Lung (tissue), 11 donors: ENCODE measurements at regions not wholly inside any gene's neighbourhood (a gene's known extent, or its start where the extent isn't known, plus 50 kb on each side); places are given as distances from the start of the nearest gene placed in this dataset.

ENCODE experiments used
- ATAC-seq: fragments of 200-7000 bp; cut with Tn5 transposase; one replicate; pipeline ENCODE4 v1.9.1; 2020; ENCODE audit warnings: moderate number of reproducible peaks; ENCODE audit not compliant: insufficient read depth, low FRiP score
- DNase-seq, 3 donors: peaks; one replicate each; pipeline ENCODE4 v3.0.0-alpha.2; 2013 to 2017
- H3K27ac ChIP-seq, 2 donors: one replicate each; pipeline ENCODE4 v1.5.1; 2013; ENCODE audit warnings: mild to moderate bottlenecking in 2 of 2, moderate library complexity in 2 of 2, control low read depth in 1 of 2, inconsistent platforms in 1 of 2, low read depth in 1 of 2, low read length in 1 of 2
- H3K27me3 ChIP-seq, 3 donors: one replicate each; pipeline ENCODE4 v1.5.1; 2013; ENCODE audit warnings: low read length in 2 of 3; ENCODE audit not compliant: control insufficient read depth in 3 of 3, insufficient read depth in 3 of 3
- H3K36me3 ChIP-seq, 4 donors: one replicate each; pipeline ENCODE4 v1.5.1; 2013; ENCODE audit warnings: low read length in 4 of 4, mild to moderate bottlenecking in 1 of 4, moderate library complexity in 1 of 4; ENCODE audit not compliant: control insufficient read depth in 4 of 4, insufficient read depth in 4 of 4
- H3K4me1 ChIP-seq, 5 donors: one replicate each; pipeline ENCODE4 v1.5.1; 2013; ENCODE audit warnings: low read length in 5 of 5, mild to moderate bottlenecking in 2 of 5, moderate library complexity in 1 of 5; ENCODE audit not compliant: control insufficient read depth in 5 of 5, insufficient read depth in 5 of 5
- H3K4me3 ChIP-seq: one replicate; pipeline ENCODE4 v1.5.1; 2013; ENCODE audit warnings: mild to moderate bottlenecking, control low read depth, moderate library complexity
- H3K9ac ChIP-seq, 2 donors: one replicate each; pipeline ENCODE4 v1.5.1; 2013; ENCODE audit warnings: low read length in 2 of 2, control low read depth in 1 of 2; ENCODE audit not compliant: insufficient read depth in 1 of 2
- H3K9me3 ChIP-seq, 4 donors: one replicate each; pipeline ENCODE4 v1.5.1; 2013; ENCODE audit warnings: low read length in 3 of 4, mild to moderate bottlenecking in 1 of 4, moderate library complexity in 1 of 4; ENCODE audit not compliant: control insufficient read depth in 4 of 4, insufficient read depth in 3 of 4
- CTCF ChIP-seq: IDR thresholded peaks from 2 replicates; pipeline ENCODE4 v1.5.1; 2012; ENCODE audit warnings: mild to moderate bottlenecking; ENCODE audit errors: control extremely low read depth, extremely low read depth
- WGBS, 2 donors: extraction: QIAGEN DNeasy Blood & Tissue Kit; methylation state at CpG; one replicate each; pipeline ENCODE4 v1.1.7; 2013; 5-methylcytosine and 5-hydroxymethylcytosine counted together
- donor health status: control.
- donor health status: control.
- donor health status: Bipolar disorder and iron deficiency.
- donor health status: healthy.
- donor health status: DM: yes; HTN: yes; CAD: no.

GRCh38 chr1:4079815-4080214, 179.7 kb upstream of the C1orf174 start:
- peaks cover 0 to 5% (median 0%) of the 10 kb centered on the region in 4 donors for H3K9me3 ChIP-seq

DNA sequence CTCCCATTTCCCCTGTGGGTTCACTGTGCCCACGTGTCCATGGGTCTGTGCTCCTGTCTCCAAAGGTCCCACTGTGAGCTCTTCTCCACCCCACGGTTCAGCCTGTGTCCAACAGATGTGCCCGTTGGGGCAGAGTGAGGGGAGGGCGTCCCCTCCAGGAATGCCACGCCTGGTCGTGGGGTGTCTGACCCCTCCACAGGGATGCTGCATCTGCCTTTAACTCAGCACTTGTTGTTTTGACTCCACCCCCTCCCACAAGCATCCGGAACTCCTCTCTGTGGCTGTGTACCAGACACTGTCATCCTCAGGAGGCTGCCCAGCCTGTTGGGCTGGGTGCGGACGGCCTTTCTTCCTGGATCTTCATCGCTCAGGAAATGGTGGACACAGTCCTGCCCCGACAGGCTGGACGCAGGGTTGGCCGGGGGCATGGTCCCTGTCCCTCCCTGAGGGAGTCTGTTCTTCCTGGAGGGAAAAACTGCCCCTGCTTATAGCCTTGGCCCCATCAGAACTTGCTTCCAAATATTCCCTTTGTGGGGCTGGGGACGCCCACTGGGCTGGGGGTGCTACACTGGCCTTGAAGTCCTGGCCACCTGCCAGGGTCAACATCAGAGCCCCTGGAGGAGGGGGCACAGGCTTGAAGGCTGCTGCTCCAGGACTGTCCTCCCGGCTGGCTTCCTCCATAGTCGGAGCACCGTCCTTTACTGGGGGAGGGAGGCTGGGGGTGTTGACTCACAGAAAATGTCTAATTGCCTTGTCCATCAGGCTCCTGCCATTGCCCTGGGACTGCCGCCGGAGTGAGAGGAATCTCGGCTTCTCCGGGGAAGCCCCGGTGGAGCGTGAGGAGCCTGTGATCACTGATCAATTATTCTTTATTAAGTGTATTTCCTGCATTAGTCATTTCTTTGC, 182.0 kb upstream of the C1orf174 start:
- ATAC-seq (no peak), DNase-seq (peak; percentile 44 to 70 (median 57))
- H3K9me3 ChIP-seq, result peaks cover 0 to 5% (median 0%) of the 10 kb centered on the region in 4 donors
- H3K4me1 ChIP-seq, result peaks cover 0 to 55% (median 13%) of the 10 kb centered on the region in 5 donors
- H3K27ac ChIP-seq, result no peak overlapping the region
- TF ChIP-seq CTCF, result no peak
- H3K9ac ChIP-seq, result no peak overlapping the region
- H3K27me3 ChIP-seq, result peaks cover 0 to 2% (median 0%) of the 10 kb centered on the region in 3 donors
- 60 to 74% methylated on average over 23 of the region's 23 CpGs for WGBS, 2 donors
- H3K4me3 ChIP-seq, result no peak overlapping the region
- H3K36me3 ChIP-seq, result no peaks in the 10 kb centered on the region

More at GRCh38 chr1:4079815-4080214, 179.7 kb upstream of the C1orf174 start:
- Histone ChIP-seq H3K9ac (no peak overlapping the region), H3K27ac (no peak overlapping the region), H3K4me3 (no peak overlapping the region), H3K27me3 (peaks cover 0 to 3% (median 2%) of the 10 kb centered on the region in 3 donors), H3K36me3 (no peaks in the 10 kb centered on the region), H3K4me1 (peaks cover 0 to 32% (median 8%) of the 10 kb centered on the region in 5 donors)
- TF ChIP-seq CTCF, result no peak
- DNase-seq (no peak), ATAC-seq (no peak)
- 73 to 78% methylated on average over 5 of the region's 5 CpGs for whole genome bisulfite sequencing, 2 donors

- DNase-seq, result peak; percentile 86 to 99 (median 99)
- no peak overlapping the region for H3K27ac ChIP-seq
- H3K4me1 ChIP-seq, result peaks cover 0 to 55% (median 13%) of the 10 kb centered on the region in 5 donors
- TF ChIP-seq CTCF, result no peak
- H3K4me3 ChIP-seq, result no peak overlapping the region
- ATAC-seq, result no peak
- H3K27me3 ChIP-seq, result peaks cover 0 to 2% (median 0%) of the 10 kb centered on the region in 3 donors
- H3K36me3 ChIP-seq, result no peaks in the 10 kb centered on the region
- H3K9me3 ChIP-seq, result peaks cover 0 to 5% (median 0%) of the 10 kb centered on the region in 4 donors
- 59 to 74% methylated on average over 18 of the region's 18 CpGs for WGBS, 2 donors
- no peak overlapping the region for H3K9ac ChIP-seq
These were observed 183.4 kb upstream of the C1orf174 start for GRCh38 chr1:4083231-4084047.
